ENCODE measurements at regions not wholly inside any gene's neighbourhood (a gene's known extent, or its start where the extent isn't known, plus 50 kb on each side); places are given as distances from the start of the nearest gene placed in this dataset.

- no peak for DNase-seq (ENCODE audit: low spot score)
- TF ChIP-seq CTCF (IDR thresholded peaks at IDR 0.05; ENCODE audit: extremely low read depth, missing control alignments) = no peak
Observed at GRCh38 chr2:195486987-195487644, 169.9 kb upstream of the SLC39A10 start.

DNA sequence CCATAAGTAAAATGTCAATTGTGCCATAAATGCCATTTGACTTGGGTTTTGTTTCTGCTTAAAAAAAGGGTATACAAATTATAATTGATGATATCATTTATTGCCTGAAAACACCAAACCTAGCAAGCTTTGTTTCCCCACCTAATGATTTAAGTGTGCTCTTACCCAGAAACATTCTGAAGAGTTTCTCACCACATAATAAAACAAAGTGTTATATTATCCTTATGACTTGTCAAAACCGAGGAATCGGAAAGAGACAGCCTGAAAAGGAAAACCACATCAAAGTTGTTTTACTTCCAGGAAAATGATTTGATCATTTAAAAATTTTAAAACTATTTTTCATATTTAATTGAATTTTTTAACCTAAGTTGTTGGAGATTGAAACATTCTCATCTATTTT lies 170.5 kb upstream of the SLC39A10 start:
- no peak for TF ChIP-seq CTCF (IDR thresholded peaks at IDR 0.05; ENCODE audit: extremely low read depth, missing control alignments)
- DNase-seq (ENCODE audit: low spot score) = no peak

- TF ChIP-seq CTCF (IDR thresholded peaks at IDR 0.05; ENCODE audit: extremely low read depth, missing control alignments) = no peak
- no peak for DNase-seq (ENCODE audit: low spot score)
Observed at GRCh38 chr2:195482010-195482409, 175.0 kb upstream of the SLC39A10 start.

- TF ChIP-seq CTCF (IDR thresholded peaks at IDR 0.05; ENCODE audit: extremely low read depth, missing control alignments) = no peak
- DNase-seq (ENCODE audit: low spot score) = no peak
Observed at GRCh38 chr2:195480121-195480520, 176.9 kb upstream of the SLC39A10 start.

DNA sequence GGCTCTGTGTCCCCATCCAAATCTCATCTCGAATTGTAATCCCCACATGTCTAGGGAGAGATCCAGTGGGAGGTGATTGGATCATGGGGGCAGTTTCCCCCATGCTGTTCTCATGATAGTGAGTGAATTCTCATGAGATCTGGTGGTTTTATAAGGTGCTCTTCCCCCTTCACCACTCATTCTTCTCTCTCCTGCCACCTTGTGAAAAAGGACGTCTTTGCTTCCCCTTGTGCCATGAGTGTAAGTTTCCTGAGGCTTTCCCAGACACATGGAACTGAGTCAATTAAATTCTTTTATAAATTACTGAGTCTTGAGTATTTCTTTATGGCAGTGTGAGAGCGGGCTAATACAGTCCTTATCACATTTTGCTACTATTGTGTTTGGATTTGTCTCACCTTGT lies 177.6 kb upstream of the SLC39A10 start:
- no peak for TF ChIP-seq CTCF (IDR thresholded peaks at IDR 0.05; ENCODE audit: extremely low read depth, missing control alignments)
- DNase-seq (ENCODE audit: low spot score) = no peak

DNA sequence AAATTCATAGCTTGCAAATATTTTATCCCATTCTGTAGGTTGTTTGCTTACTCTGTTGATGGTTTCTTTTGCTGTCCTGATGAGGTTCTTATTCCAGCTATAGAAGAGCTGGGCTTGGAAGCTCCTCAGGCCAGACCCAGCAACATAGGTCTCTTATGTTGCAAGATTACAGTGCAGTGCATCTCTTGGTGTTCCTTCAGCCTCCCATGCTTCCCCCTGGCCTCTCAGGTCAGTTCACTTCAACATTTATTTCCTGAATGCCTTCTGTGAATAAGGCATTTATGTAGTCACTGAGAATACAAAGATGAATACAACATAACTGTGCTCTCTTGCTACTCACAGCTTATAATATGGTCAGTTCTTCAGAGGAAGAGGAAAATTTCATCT lies 179.0 kb upstream of the SLC39A10 start:
- DNase-seq (ENCODE audit: low spot score) = no peak
- TF ChIP-seq CTCF (IDR thresholded peaks at IDR 0.05; ENCODE audit: extremely low read depth, missing control alignments) = no peak

DNA sequence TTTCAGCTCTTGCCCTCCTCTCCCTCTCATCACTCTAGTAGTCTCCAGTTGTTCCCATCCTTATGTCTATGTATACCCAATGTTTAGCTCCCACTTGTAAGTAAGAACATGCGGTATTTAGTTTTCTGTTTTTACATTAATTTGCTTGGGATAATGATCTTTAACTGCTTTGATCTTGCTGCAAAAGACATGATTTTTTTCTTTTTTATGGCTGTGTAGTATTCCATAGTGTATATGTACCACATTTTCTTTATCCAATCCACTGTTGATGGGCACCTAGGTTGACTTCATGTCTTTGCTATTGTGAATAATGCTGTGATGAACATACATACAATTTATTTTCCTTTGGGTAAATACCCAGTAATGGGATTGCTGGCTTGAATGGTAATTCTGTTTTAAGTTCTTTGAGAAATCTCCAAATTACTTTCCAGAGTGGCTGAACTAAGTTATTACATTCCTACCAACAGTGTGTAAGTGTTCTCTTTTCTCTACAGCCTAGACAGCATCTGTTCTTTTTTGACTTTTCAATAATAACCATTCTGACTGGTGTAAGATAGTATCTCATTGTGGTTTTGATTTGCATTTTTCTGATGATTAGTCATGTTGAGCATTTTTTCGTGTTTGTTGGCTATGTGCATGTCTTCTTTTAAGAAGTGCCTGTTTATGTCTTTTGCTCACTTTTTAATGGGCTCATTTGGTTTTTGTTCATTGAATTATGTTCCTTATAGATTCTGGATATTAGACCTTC lies 179.6 kb upstream of the SLC39A10 start:
- DNase-seq (ENCODE audit: low spot score) = no peak
- no peak for TF ChIP-seq CTCF (IDR thresholded peaks at IDR 0.05; ENCODE audit: extremely low read depth, missing control alignments)

Data from GM20000 (cell line).